DND-41 (cell line): ENCODE measurements at regions not wholly inside any gene's neighbourhood (a gene's known extent, or its start where the extent isn't known, plus 50 kb on each side); places are given as distances from the start of the nearest gene placed in this dataset.

Experiments used
- ATAC-seq: fragments of 200-7000 bp; cut with Tn5 transposase; 3 replicates; pipeline ENCODE4 v1.9.1; 2021; ENCODE audit warnings: low read depth; ENCODE audit not compliant: insufficient read depth
- DNase-seq: peaks from one replicate; pipeline ENCODE4 v3.0.0-alpha.2; 2020
- H2AFZ ChIP-seq: 2 replicates; pipeline ENCODE4 v1.6.0; 2012; ENCODE audit warnings: low read depth, low read length
- H3K27ac ChIP-seq: 2 replicates; pipeline ENCODE4 v1.5.1; 2012; ENCODE audit warnings: low read length, inconsistent platforms
- H3K27me3 ChIP-seq: fragments of 200-600 bp; sonication (generic); 2 replicates; pipeline ENCODE4 v1.6.0; 2012; ENCODE audit warnings: low read length, mild to moderate bottlenecking, inconsistent platforms; ENCODE audit not compliant: insufficient read depth, poor library complexity
- H3K36me3 ChIP-seq: 2 replicates; pipeline ENCODE4 v1.5.1; 2012; ENCODE audit warnings: low read length, inconsistent platforms; ENCODE audit not compliant: insufficient read depth
- H3K4me1 ChIP-seq: 2 replicates; pipeline ENCODE4 v1.5.1; 2012; ENCODE audit warnings: mild to moderate bottlenecking, low read length; ENCODE audit not compliant: insufficient read depth
- H3K4me2 ChIP-seq: 2 replicates; pipeline ENCODE4 v1.6.0; 2012; ENCODE audit warnings: mild to moderate bottlenecking, moderate library complexity, low read length, inconsistent platforms; ENCODE audit not compliant: insufficient read depth
- H3K4me3 ChIP-seq, 2 experiments: fragments of 200-600 bp in 1 of 2; shearing (Covaris generic) in 1 of 2; 2 replicates each; pipeline ENCODE4 v1.5.1; 2012 to 2016; ENCODE audit warnings: inconsistent platforms in 2 of 2, low read length in 2 of 2, mild to moderate bottlenecking in 2 of 2, low read depth in 1 of 2, moderate library complexity in 1 of 2
- H3K79me2 ChIP-seq: 2 replicates; pipeline ENCODE4 v1.6.0; 2012; ENCODE audit warnings: low read length, inconsistent platforms; ENCODE audit not compliant: insufficient read depth
- H3K9ac ChIP-seq: 2 replicates; pipeline ENCODE4 v1.6.0; 2012; ENCODE audit warnings: low read depth, mild to moderate bottlenecking, inconsistent platforms, low read length, moderate library complexity
- H3K9me3 ChIP-seq: 2 replicates; pipeline ENCODE4 v1.5.1; 2012; ENCODE audit warnings: low read length, moderate library complexity, mild to moderate bottlenecking, inconsistent platforms; ENCODE audit not compliant: insufficient read depth, severe bottlenecking
- H4K20me1 ChIP-seq: 2 replicates; pipeline ENCODE4 v1.6.0; 2012; ENCODE audit warnings: low read length; ENCODE audit not compliant: insufficient read depth
- CTCF ChIP-seq: IDR thresholded peaks from 2 replicates; pipeline ENCODE4 v1.5.1; 2012; ENCODE audit warnings: borderline replicate concordance, low read length, moderate library complexity, mild to moderate bottlenecking; ENCODE audit not compliant: poor library complexity, severe bottlenecking; ENCODE audit errors: extremely low read depth
- EZH2 ChIP-seq: IDR thresholded peaks from 3 replicates; pipeline ENCODE4 v1.6.1; 2012; ENCODE audit warnings: borderline replicate concordance, low read depth, mild to moderate bottlenecking, moderate library complexity, low read length, inconsistent platforms; ENCODE audit not compliant: severe bottlenecking

- Histone ChIP-seq H3K27me3 (no peaks in the 10 kb centered on the region), H3K9me3 (no peaks in the 10 kb centered on the region), H3K79me2 (no peaks in the 10 kb centered on the region), H3K9ac (no peak overlapping the region), H3K36me3 (no peaks in the 10 kb centered on the region), H2AFZ (no peak overlapping the region), H3K27ac (no peak overlapping the region), H3K4me1 (no peaks in the 10 kb centered on the region), H3K4me3 (no peak overlapping the region), H3K4me2 (no peak overlapping the region), H4K20me1 (no peaks in the 10 kb centered on the region)
- no peak for DNase-seq
- no peak for ATAC-seq
- TF ChIP-seq EZH2 (no peak), CTCF (no peak)
These were observed 277.9 kb upstream of the RARB start for GRCh38 chr3:25150199-25150598.

- Histone ChIP-seq H4K20me1 (no peaks in the 10 kb centered on the region), H3K4me1 (no peaks in the 10 kb centered on the region), H3K79me2 (no peaks in the 10 kb centered on the region), H3K4me2 (no peak overlapping the region), H3K4me3 (no peak overlapping the region), H2AFZ (no peak overlapping the region), H3K9ac (no peak overlapping the region), H3K27ac (no peak overlapping the region), H3K36me3 (no peaks in the 10 kb centered on the region), H3K9me3 (no peaks in the 10 kb centered on the region), H3K27me3 (no peaks in the 10 kb centered on the region)
- TF ChIP-seq EZH2 (no peak), CTCF (no peak)
- no peak for DNase-seq
- ATAC-seq: no peak
These were observed 276.7 kb upstream of the RARB start for GRCh38 chr3:25151281-25151902.

GRCh38 chr3:25151903-25152295, 276.2 kb upstream of the RARB start:
- no peak overlapping the region for H3K9ac ChIP-seq
- H3K4me2 ChIP-seq: no peak overlapping the region
- no peak for TF ChIP-seq EZH2
- TF ChIP-seq CTCF: no peak
- no peaks in the 10 kb centered on the region for H4K20me1 ChIP-seq
- H3K27ac ChIP-seq: no peak overlapping the region
- no peaks in the 10 kb centered on the region for H3K36me3 ChIP-seq
- ATAC-seq: no peak
- no peaks in the 10 kb centered on the region for H3K4me1 ChIP-seq
- H3K27me3 ChIP-seq: no peaks in the 10 kb centered on the region
- no peaks in the 10 kb centered on the region for H3K9me3 ChIP-seq
- H2AFZ ChIP-seq: no peak overlapping the region
- no peak for DNase-seq
- H3K79me2 ChIP-seq: no peaks in the 10 kb centered on the region
- no peak overlapping the region for H3K4me3 ChIP-seq

- ATAC-seq: no peak
- Histone ChIP-seq H3K36me3 (no peaks in the 10 kb centered on the region), H3K4me2 (no peak overlapping the region), H3K9ac (no peak overlapping the region), H3K4me3 (no peak overlapping the region), H4K20me1 (no peaks in the 10 kb centered on the region), H3K79me2 (no peaks in the 10 kb centered on the region), H3K27me3 (no peaks in the 10 kb centered on the region), H2AFZ (no peak overlapping the region), H3K4me1 (no peaks in the 10 kb centered on the region), H3K9me3 (no peaks in the 10 kb centered on the region), H3K27ac (no peak overlapping the region)
- TF ChIP-seq EZH2 (no peak), CTCF (no peak)
- DNase-seq: no peak
These were observed 274.9 kb upstream of the RARB start for GRCh38 chr3:25153136-25153535.
